ENCODE measurements at regions not wholly inside any gene's neighbourhood (a gene's known extent, or its start where the extent isn't known, plus 50 kb on each side); places are given as distances from the start of the nearest gene placed in this dataset.
"Not testable (repeated sequence)": the region's sequence is repeated elsewhere in the genome, so short reads cannot be mapped to it uniquely, and the experiment has no call there.

DNA sequence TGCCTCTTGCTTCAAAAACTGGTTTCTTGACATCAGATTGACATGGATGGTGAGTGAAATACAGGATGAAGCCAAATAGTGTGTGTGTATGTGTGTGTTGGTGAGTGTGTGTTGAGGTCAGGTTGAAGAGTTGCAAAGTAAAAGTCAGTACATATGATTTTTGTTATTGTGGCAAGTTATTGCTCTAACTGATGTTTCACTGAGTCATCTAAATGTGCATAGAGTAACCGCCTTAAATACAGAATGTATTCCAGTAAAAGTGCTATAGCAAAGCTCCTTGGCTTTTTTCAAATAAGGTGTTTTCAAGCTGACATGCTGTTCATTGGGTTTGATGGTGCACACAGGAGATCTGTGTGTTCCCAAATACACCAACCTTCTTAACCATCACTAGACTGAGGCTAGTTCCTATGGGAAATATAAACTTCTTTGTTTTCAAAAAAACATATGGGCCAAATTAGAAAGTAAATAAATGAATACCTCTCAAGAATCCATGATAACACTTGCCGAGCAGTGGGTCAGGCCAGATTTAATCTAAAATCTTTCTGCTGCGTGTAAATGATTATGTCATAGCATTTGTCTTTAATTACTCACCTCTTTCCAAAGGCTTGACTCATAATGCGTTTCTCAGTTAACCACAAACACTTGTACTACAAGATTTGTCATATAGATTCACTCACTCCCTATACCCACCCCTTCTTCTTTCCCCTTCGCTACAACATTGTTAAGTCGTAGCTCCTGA is 151.1 kb downstream of the LYPLAL1 start:
- DNase-seq (ENCODE audit: low spot score in 2 of 2) (no peak), FAIRE-seq (no peak)

DNA sequence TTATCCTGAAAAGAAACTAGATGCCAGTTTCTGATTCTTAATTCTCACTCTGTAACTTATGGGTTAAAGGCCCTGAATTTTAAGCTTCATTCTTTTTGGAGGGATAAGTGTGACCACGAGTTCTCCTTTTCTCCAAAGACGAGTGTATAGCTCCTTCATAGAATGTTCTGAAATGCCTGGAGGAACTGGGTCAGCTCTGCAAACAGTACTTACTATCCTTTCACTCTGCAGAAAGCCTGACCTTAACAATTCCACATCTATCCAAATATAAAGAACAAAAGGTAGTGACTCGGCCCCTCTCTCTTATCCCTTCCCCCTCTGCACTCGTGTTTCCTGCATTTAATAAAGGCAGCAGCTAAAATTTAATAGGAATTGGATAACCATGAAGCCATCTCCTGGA is 150.5 kb downstream of the LYPLAL1 start:
- DNase-seq (ENCODE audit: low spot score in 2 of 2) (no peak), FAIRE-seq (no peak)

DNA sequence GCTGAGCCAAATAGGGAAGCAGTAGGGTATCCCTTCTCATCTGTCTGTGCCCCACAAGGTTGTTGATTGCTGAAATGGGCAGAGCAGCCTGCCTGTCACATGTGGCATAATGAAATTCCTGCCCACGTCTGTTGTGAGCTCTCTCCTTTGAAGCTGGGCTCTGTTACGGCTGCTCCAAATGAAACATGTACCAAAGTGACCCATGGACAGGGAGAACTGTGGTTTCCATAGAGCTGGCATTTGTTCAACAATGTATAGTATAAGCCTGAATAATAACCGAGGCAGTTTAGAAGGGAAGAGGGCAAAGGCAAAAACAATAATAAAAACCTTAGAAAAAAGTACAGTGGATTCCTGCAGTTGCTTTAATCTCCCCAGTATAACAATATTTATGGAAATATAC is 149.7 kb downstream of the LYPLAL1 start:
- FAIRE-seq (no peak), DNase-seq (ENCODE audit: low spot score in 2 of 2) (no peak)

- no peak for FAIRE-seq
- DNase-seq (ENCODE audit: low spot score in 2 of 2): no peak
These were observed 149.1 kb downstream of the LYPLAL1 start for GRCh38 chr1:219322766-219323165.

GRCh38 chr1:219320563-219320962 is 146.9 kb downstream of the LYPLAL1 start:
- not testable (repeated sequence) for DNase-seq (ENCODE audit: low spot score in 2 of 2); FAIRE-seq

GRCh38 chr1:219318826-219319225 is 145.1 kb downstream of the LYPLAL1 start:
- no peak for DNase-seq (ENCODE audit: low spot score in 2 of 2)
- no peak for FAIRE-seq

GRCh38 chr1:219317762-219318353 is 144.2 kb downstream of the LYPLAL1 start:
- no peak for FAIRE-seq

GRCh38 chr1:219316066-219316465 is 142.4 kb downstream of the LYPLAL1 start:
- DNase-seq (ENCODE audit: low spot score in 2 of 2) (no peak), FAIRE-seq (no peak)

More at GRCh38 chr1:219317762-219318353, 144.2 kb downstream of the LYPLAL1 start:
- DNase-seq (ENCODE audit: low spot score in 2 of 2): no peak

DNA sequence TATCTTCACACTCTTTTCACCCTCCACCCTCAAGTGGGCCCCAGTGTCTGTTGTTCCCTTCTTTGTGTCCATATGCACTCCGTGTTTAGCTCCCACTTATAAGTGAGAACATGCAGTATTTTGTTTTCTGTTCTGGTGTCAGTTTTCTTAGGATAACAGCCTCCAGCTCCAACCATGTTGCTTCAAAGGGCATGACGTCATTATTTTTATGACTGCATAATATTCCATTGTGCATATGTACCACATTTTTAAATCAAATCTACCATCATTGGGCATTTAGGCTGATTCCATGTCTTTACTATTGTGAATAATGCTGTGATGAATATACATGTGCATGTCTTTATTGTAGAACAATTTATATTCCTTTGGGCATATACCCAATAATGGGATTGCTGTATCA is 140.3 kb downstream of the LYPLAL1 start:
- FAIRE-seq (no peak), DNase-seq (ENCODE audit: low spot score in 2 of 2) (no peak)

DNA sequence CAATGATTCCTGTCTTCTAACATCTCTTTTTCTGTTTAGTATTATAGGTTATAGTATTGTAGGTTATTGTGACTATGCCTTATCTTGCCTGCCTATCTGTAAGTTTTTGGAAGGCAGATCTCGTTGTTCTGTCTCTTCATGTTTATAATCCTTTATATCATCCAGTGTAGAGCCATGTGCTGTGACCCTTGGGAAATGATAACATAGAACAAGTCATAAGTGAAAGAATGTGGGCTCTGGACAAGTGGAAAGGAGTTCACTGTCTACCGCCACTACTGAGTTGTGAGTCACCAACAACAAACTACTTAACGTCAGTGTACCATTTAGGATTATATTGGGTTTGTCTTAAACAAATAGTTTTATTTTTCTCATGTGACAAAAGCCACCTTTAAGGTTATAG is 139.3 kb downstream of the LYPLAL1 start:
- FAIRE-seq (no peak), DNase-seq (ENCODE audit: low spot score in 2 of 2) (no peak)

- no peak for FAIRE-seq
- DNase-seq (ENCODE audit: low spot score in 2 of 2): no peak
These were observed 136.6 kb downstream of the LYPLAL1 start for GRCh38 chr1:219310181-219310728.

DNA sequence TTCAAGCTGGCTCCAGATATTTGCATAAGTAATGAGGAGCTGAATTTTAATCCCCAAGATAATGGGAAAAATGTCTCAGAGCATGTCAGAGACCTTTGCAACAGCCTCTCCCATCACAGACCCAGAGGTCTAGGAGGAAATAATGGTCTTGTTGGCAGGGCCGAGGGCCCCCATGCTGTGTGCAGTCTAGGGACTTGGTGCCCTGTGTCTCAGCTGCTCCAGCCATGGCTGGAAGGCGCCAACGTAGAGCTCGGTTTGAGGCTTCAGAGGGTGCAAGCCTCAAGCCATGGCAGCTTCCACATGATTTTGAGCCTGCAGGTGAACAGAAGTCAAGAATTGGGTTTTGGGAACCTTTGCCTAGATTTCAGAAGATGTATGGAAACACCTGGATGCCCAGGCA is 134.7 kb downstream of the LYPLAL1 start:
- DNase-seq (ENCODE audit: low spot score in 2 of 2) (no peak), FAIRE-seq (no peak)

DNA sequence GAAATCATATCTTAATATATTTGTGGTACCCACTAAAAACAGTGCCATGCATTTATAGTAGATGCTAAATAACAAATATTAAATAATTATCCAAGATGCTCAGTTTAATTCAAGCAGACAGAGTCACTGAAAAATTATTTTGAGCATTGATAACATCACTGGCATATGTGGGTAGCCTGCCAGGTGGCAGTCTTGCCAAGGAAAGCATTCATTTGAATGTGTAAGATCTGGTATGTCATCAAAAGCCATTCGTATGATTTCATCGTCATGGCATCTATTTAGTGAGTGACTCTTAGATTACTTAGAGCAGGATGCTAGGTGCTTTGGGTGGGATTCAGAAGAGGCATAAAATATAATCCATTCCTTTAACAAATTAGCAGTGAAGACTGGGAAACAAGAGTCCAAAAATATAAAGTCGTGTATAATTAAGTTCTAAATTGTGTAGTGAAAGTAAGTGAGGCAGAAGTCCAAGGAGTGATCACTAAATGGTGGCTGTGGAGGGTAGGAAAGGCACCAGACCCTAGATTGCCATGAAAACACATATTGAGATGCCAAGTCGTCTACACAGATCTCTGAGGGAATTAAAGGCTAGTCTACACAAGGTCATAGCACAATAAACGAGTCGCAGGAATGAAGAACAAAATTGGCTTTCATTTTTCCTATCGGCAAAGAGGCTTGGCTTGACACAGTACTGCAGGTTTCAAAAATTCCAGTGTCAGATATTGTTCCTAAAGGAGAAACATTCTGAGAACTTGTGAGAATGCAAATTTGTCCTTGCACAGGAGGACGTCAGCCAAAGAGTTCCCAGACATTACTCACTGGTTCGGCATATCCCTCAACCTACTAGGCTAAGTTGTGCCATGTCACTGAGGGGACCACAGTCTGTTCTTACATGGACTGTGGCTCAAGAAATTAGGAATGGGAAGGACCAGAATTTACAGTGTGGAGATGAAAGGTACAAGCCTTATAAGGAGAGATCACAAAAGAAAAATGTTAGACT is 130.8 kb downstream of the LYPLAL1 start:
- no peak for DNase-seq (ENCODE audit: low spot score in 2 of 2)
- FAIRE-seq: no peak

DNA sequence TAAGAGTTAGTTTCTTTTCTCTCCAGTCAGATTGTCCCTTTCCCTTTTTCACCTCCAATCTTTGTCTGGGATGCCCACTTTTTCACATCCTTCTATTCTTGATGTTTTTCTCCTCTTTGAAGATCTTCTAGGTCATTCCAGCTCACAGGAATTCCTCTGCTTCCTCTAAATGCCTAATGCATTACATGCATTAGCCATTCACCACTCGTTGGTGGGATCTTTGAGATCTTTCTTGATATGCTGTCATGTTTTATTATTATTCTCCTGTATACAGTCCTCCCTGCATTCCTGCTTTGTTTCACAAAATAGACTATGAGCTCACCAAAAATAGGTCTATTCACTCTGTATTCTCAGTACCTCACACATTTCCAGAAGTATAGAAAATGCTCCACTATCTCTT is 129.0 kb downstream of the LYPLAL1 start:
- no peak for FAIRE-seq
- DNase-seq (ENCODE audit: low spot score in 2 of 2): no peak

DNA sequence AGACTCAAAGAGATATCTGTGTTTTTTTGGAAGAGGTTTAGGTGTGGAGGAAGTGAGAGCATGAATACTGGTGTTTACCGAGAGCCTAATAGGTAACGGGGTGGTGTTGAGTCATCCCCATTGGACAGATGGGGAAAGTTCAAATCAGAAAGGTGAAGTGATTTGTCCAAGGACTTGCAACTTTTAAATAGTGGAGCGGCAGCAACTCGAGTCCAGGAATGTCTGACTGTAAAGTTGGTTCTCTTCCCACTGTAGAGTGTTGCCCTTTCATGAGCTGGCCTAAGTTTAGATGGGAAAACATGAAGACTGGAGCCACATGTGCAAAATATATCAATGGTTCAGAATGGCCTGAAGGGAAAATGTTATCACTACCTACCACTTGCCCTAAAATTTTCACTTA is 125.7 kb downstream of the LYPLAL1 start:
- DNase-seq (ENCODE audit: low spot score in 2 of 2) (no peak), FAIRE-seq (no peak)

GRCh38 chr1:219298571-219299148 is 125.0 kb downstream of the LYPLAL1 start:
- no peak for FAIRE-seq
- DNase-seq (ENCODE audit: low spot score in 2 of 2): no peak

GRCh38 chr1:219296430-219297355 is 123.0 kb downstream of the LYPLAL1 start:
- DNase-seq (ENCODE audit: low spot score in 2 of 2) (no peak), FAIRE-seq (no peak)

- DNase-seq (ENCODE audit: low spot score in 2 of 2) (no peak), FAIRE-seq (no peak)
These were observed 120.6 kb downstream of the LYPLAL1 start for GRCh38 chr1:219294251-219294650.

GRCh38 chr1:219293410-219293809 is 119.7 kb downstream of the LYPLAL1 start:
- FAIRE-seq (no peak), DNase-seq (ENCODE audit: low spot score in 2 of 2) (no peak)

Measured in frontal cortex (tissue), 3 donors.